ENCODE measurements at regions not wholly inside any gene's neighbourhood (a gene's known extent, or its start where the extent isn't known, plus 50 kb on each side); places are given as distances from the start of the nearest gene placed in this dataset. TPM values are rescaled to one million over a fixed set of nuclear protein-coding genes. Genes with fewer than 3 reads are reported as not detected.
"Not testable (repeated sequence)": the region's sequence is repeated elsewhere in the genome, so short reads cannot be mapped to it uniquely, and the experiment has no call there.

- peak; percentile 91 for DNase-seq (ENCODE audit: low spot score)
Observed at GRCh38 chr6:28838634-28839442, 84.9 kb downstream of the TRIM27 start.

GRCh38 chr6:28839443-28840120 lies 84.2 kb downstream of the TRIM27 start:
- DNase-seq (ENCODE audit: low spot score): no peak

- DNase-seq (ENCODE audit: low spot score): peak; percentile 36
Observed at GRCh38 chr6:28841290-28841689, 82.5 kb downstream of the TRIM27 start.

- not testable (repeated sequence) for DNase-seq (ENCODE audit: low spot score)
Observed at GRCh38 chr6:28848756-28849155, 75.0 kb downstream of the TRIM27 start.

Small RNA genes lying in the stretch of these regions (small RNA-seq; reads per million reads assigned to genes)
- not detected for gene AL121932.1

Data from HT-29 (cell line).